Tibial nerve (tissue), 4 donors: ENCODE measurements at regions not wholly inside any gene's neighbourhood (a gene's known extent, or its start where the extent isn't known, plus 50 kb on each side); places are given as distances from the start of the nearest gene placed in this dataset.

Experiments
- DNase-seq, 2 donors: peaks; one replicate each; pipeline ENCODE4 v3.0.0-alpha.2; 2019; ENCODE audit warnings: low spot score in 2 of 2
- H3K27ac ChIP-seq, 4 donors: fragments of 200-600 bp; sonication (generic) in 3 of 4; one replicate each; pipeline ENCODE4 v1.5.1; 2017 to 2019; ENCODE audit warnings: mild to moderate bottlenecking in 1 of 4
- H3K27me3 ChIP-seq, 2 donors: fragments of 200-600 bp; sonication (generic) in 1 of 2; one replicate each; pipeline versions ENCODE4 v1.5.1 to v1.6.0; 2017 to 2019
- H3K36me3 ChIP-seq, 3 donors: fragments of 200-600 bp; sonication (generic); one replicate each; pipeline ENCODE4 v1.5.1; 2018 to 2019
- H3K4me1 ChIP-seq, 4 donors: fragments of 200-600 bp; sonication (generic) in 3 of 4; one replicate each; pipeline ENCODE4 v1.5.1; 2017 to 2019
- H3K4me3 ChIP-seq, 4 donors: fragments of 200-600 bp; sonication (generic) in 3 of 4; one replicate each; pipeline ENCODE4 v1.5.1; 2017 to 2019; ENCODE audit warnings: mild to moderate bottlenecking in 1 of 4, moderate library complexity in 1 of 4
- H3K9me3 ChIP-seq, 4 donors: fragments of 200-600 bp; sonication (generic) in 3 of 4; one replicate each; pipeline ENCODE4 v1.5.1; 2017 to 2019
- EP300 ChIP-seq, 2 donors: sonication (generic); formaldehyde crosslinking; IDR thresholded peaks; one replicate each; pipeline ENCODE4 v1.6.1; 2017; ENCODE audit warnings: antibody characterized with exemption in 2 of 2, mild to moderate bottlenecking in 1 of 2
- POLR2A ChIP-seq, 2 donors: fragments of 450-650 bp; IDR thresholded peaks; one replicate each; pipeline ENCODE4 v1.6.1; 2017; ENCODE audit warnings: antibody characterized with exemption in 2 of 2, mild to moderate bottlenecking in 2 of 2, moderate library complexity in 2 of 2
- WGBS, 2 donors: methylation state at CpG; one replicate each; pipeline ENCODE4 v1.1.5; 2018; 5-methylcytosine and 5-hydroxymethylcytosine counted together
- TF ChIP-seq, protein P1 (sequence below), 5 experiments: fragments of 200-600 bp in 3 of 5; fragments of 450-650 bp in 2 of 5; sonication (generic) in 3 of 5; IDR thresholded peaks; one replicate each; pipeline ENCODE4 v1.5.1; 2016 to 2019; ENCODE audit warnings: antibody characterized with exemption in 5 of 5, mild to moderate bottlenecking in 3 of 5, moderate library complexity in 2 of 5

DNA sequence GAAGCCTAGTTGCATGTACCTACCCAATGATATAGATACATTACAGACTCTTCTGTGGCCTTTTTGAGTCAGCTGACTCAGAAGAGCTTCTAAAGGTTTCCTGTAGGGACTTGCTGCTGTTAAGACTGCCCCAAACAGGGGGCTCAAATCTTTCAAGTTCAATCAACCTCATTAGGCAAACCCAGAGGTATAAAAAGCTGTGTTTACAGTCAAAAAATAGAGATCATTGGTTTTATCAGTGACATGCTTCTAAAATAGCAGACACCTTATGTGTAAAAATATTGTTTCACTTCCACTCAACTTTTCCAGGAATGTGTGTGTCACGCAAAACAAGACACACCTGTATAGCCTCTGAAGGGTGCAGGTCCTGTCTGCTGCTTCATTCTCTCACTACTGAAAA is 624.3 kb upstream of the FANCL start:
- no peak for DNase-seq
- H3K4me3 ChIP-seq: no peak overlapping the region
- H3K36me3 ChIP-seq: no peaks in the 10 kb centered on the region
- H3K4me1 ChIP-seq: no peaks in the 10 kb centered on the region
- WGBS, 2 donors: 88 to 95% methylated on average over 1 of the region's 1 CpG
- no peaks in the 10 kb centered on the region for H3K9me3 ChIP-seq
- H3K27ac ChIP-seq: no peak overlapping the region
- no peak for TF ChIP-seq POLR2A (IDR thresholded peaks at IDR 0.05)
- TF ChIP-seq, protein P1, sequence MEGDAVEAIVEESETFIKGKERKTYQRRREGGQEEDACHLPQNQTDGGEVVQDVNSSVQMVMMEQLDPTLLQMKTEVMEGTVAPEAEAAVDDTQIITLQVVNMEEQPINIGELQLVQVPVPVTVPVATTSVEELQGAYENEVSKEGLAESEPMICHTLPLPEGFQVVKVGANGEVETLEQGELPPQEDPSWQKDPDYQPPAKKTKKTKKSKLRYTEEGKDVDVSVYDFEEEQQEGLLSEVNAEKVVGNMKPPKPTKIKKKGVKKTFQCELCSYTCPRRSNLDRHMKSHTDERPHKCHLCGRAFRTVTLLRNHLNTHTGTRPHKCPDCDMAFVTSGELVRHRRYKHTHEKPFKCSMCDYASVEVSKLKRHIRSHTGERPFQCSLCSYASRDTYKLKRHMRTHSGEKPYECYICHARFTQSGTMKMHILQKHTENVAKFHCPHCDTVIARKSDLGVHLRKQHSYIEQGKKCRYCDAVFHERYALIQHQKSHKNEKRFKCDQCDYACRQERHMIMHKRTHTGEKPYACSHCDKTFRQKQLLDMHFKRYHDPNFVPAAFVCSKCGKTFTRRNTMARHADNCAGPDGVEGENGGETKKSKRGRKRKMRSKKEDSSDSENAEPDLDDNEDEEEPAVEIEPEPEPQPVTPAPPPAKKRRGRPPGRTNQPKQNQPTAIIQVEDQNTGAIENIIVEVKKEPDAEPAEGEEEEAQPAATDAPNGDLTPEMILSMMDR (IDR thresholded peaks at IDR 0.05): no peak
- H3K27me3 ChIP-seq: no peaks in the 10 kb centered on the region

DNA sequence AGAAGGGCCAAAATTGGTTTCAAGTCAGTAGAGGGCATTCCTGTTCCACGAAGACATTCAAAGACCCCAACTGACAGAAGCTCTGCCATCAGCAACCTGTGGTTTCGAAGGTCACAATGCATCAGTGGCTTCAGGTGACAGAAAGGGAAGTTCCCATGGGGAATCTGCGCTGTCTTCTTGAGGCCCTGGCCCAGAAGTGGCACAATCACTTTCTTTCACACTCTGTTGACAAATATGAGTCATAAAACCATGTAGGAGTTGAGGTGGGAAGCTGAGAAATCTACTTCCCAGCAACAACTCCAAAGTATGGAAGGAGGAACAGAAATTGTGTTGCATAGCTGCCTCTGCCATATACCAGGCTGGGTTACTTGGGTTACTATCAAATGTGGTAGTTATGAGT is 621.1 kb upstream of the FANCL start:
- peaks cover 0 to 6% (median 1%) of the 10 kb centered on the region in 4 donors for H3K9me3 ChIP-seq

DNA sequence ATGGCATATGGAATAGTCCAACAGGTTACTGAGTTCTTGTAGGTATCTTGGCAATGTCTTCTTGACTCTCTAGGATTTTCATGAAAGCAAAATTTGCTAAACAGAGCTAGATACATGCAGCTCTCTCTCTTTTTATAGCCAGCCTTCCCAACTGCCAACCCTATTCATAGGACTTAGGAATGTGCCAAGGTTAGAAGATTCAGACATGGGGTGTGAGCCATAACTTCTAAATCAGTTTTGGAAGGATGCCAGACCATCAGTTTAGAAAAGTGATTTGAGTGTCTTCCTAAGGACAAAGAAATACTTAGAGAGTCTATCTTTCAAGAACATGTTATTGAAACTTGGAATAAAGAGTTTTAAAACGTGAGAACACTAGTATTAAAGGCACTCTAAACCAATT is 619.5 kb upstream of the FANCL start:
- Histone ChIP-seq H3K4me1 (no peaks in the 10 kb centered on the region), H3K4me3 (no peak overlapping the region), H3K36me3 (no peaks in the 10 kb centered on the region), H3K9me3 (peaks cover 0 to 6% (median 1%) of the 10 kb centered on the region in 4 donors), H3K27ac (no peak overlapping the region), H3K27me3 (no peaks in the 10 kb centered on the region)
- TF ChIP-seq EP300 (IDR thresholded peaks at IDR 0.05): no peak
- TF ChIP-seq POLR2A (IDR thresholded peaks at IDR 0.05): no peak
- TF ChIP-seq, protein P1 (IDR thresholded peaks at IDR 0.05): no peak
- DNase-seq: no peak
- 58 to 64% methylated on average over 1 of the region's 1 CpG for WGBS, 2 donors

More for the DNA sequence above, 621.1 kb upstream of the FANCL start:
- H3K4me1 ChIP-seq: no peaks in the 10 kb centered on the region
- no peak overlapping the region for H3K4me3 ChIP-seq
- no peak overlapping the region for H3K27ac ChIP-seq
- TF ChIP-seq, protein P1 (IDR thresholded peaks at IDR 0.05): no peak
- TF ChIP-seq EP300 (IDR thresholded peaks at IDR 0.05): no peak
- TF ChIP-seq POLR2A (IDR thresholded peaks at IDR 0.05): no peak
- H3K36me3 ChIP-seq: no peaks in the 10 kb centered on the region
- no peak for DNase-seq
- 88 to 90% methylated on average over 3 of the region's 3 CpGs for WGBS, 2 donors
- H3K27me3 ChIP-seq: no peaks in the 10 kb centered on the region

DNA sequence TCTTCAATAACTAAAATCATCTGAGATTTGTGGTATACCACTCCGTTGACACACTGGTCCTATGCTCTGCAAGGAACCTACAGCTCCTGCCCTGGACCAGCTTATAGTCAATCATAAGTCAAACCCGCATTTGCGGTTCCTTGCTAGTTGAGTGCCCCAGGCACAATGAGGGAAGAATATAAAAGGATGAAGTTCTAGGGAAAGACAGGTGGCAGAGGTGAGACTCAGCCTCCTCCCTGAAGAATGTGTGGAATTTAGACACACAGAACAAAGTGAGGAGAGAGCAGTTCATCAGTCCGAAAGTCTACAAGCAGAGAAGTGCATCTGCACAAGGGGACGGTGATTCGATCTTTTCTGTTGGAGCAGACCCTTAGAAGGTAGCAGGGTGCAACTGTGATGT is 615.0 kb upstream of the FANCL start:
- Histone ChIP-seq H3K36me3 (no peaks in the 10 kb centered on the region), H3K4me3 (no peak overlapping the region), H3K4me1 (no peaks in the 10 kb centered on the region), H3K27ac (no peak overlapping the region), H3K27me3 (no peaks in the 10 kb centered on the region), H3K9me3 (peaks cover 0 to 6% (median 1%) of the 10 kb centered on the region in 4 donors)
- DNase-seq: no peak
- TF ChIP-seq POLR2A (IDR thresholded peaks at IDR 0.05): no peak
- TF ChIP-seq, protein P1 (IDR thresholded peaks at IDR 0.05): no peak
- TF ChIP-seq EP300 (IDR thresholded peaks at IDR 0.05): no peak
- 93 to 94% methylated on average over 6 of the region's 6 CpGs for WGBS, 2 donors

DNA sequence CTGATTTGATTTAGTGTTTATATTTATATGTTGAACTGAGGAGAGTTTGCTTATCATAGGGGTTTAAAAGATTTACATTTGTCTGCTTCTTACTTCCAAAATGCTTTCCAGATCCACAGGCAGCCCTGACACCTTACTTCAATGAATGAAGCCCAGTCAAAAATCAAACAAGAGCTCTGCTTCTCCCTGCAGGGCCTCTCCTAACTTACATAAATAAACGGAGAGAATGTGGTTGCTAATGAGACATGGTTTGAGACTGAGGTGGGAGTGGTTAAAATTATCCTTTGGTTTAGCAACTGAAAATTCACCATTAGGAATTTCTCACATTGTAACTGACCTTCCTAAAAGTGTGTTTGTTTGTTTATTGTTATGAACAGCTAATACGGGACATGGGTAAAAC is 612.3 kb upstream of the FANCL start:
- Histone ChIP-seq H3K9me3 (peaks cover 0 to 6% (median 1%) of the 10 kb centered on the region in 4 donors), H3K27me3 (no peaks in the 10 kb centered on the region), H3K4me1 (no peaks in the 10 kb centered on the region), H3K27ac (no peak overlapping the region), H3K4me3 (no peak overlapping the region), H3K36me3 (no peaks in the 10 kb centered on the region)
- WGBS, 2 donors: 53 to 55% methylated on average over 2 of the region's 2 CpGs
- no peak for DNase-seq
- TF ChIP-seq, protein P1 (IDR thresholded peaks at IDR 0.05): no peak
- TF ChIP-seq EP300 (IDR thresholded peaks at IDR 0.05): no peak
- no peak for TF ChIP-seq POLR2A (IDR thresholded peaks at IDR 0.05)
